ENCODE measurements at regions not wholly inside any gene's neighbourhood (a gene's known extent, or its start where the extent isn't known, plus 50 kb on each side); places are given as distances from the start of the nearest gene placed in this dataset.

DNA sequence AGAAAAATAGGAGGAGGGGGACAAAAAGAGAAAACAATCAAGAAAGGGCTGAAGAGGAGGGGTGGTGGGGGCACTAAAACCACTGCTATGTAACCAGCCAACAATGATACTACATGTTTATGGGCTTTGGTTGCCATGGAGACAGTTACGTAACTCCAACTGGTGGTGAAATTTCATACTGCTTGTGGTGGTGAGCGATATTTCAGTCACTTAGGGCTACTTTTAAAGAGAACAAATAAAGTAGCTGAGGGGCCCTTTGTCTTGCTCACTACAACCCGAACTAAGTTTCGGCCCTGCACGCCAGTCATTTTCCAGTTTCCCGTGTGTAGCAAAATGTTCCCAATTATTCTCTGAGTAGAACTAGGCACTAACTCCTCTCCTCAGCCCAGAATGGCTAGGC, 275.2 kb upstream of the EDA2R start:
- TF ChIP-seq YY1 (IDR thresholded peaks at IDR 0.05; ENCODE audit: low read depth) (no peak), EP300 (IDR thresholded peaks at IDR 0.05; ENCODE audit: borderline replicate concordance) (no peak), ZBTB7A (IDR thresholded peaks at IDR 0.05; ENCODE audit: low read depth) (no peak), NFIC (IDR thresholded peaks at IDR 0.05) (no peak), TAF1 (IDR thresholded peaks at IDR 0.05; ENCODE audit: low read depth) (no peak), TEAD4 (IDR thresholded peaks at IDR 0.05) (no peak), FOXM1 (IDR thresholded peaks at IDR 0.05; ENCODE audit: borderline replicate concordance, low read depth) (no peak)

Data from Ishikawa (cell line).